Endometrial microvascular endothelial cells (primary cell): ENCODE measurements at regions not wholly inside any gene's neighbourhood (a gene's known extent, or its start where the extent isn't known, plus 50 kb on each side); places are given as distances from the start of the nearest gene placed in this dataset.
"Not testable (repeated sequence)": the region's sequence is repeated elsewhere in the genome, so short reads cannot be mapped to it uniquely, and the experiment has no call there.

Source experiments
- in situ Hi-C: cut with HindIII; loops from 2 replicates; pipeline ENCODE4 v1.10.0; 2017; ENCODE audit warnings: low sequenced_read_pairs, low pct_unique_long_range_greater_than_20kb; ENCODE audit errors: inconsistent ontology term

DNA sequence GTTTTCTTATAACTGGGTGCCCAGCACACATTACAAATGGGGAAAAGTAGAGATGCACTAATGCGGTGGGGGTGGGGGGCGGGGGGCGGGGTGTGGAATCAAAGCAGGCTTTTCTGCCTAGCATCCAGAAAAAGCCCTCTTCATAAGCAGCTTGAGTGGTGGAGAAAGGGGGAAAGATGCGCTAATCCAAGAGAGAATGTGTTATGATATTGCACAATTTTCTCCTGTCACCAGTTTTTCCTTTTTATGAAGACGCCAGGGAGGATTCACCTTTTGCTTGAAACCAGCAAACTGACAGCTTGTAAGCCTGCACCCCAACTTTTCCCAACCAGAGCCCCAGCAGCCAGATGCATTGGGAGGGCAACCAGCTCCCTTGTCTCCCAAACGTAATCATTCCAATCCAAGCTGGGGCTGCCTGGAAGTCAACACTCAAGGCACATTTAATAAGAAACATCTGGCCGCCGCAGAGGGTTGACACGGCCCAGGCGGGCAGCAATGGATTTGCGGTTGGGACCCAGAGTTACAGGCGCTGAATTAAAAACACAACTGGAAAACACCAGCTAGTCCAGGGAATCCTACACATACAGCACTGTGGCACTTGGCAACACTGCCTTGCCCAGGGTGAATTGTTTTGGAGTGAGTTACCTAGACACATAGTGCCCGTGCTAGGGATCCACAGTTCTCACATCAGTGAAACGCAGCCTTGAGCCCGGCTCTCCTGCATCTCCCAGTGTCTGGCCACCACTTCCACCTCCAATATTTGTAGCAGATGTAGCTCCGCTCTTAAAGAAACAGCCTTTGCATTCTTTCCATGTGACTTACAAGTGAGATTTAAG lies 218.5 kb upstream of the PRICKLE2 start:
- in situ Hi-C loops = no loop called here

DNA sequence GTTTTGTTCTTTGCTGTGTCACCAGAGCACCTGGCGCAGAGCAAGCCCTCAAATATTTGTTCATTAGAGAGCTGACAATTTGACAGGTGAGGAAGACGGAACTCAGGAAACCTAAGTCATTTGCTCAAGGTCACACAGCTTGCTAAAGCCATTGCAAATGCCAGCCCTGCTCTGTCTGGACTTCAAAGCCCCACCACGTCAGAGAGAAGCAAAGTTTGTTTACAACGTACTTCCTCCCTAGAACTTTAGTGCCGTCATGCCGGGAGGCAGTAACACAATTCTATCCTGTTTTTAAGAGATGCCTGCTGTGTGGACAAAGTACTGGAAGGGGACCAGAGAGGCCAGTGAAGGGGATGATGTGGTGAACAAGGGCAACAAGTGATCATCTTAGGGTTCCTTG lies 216.6 kb upstream of the PRICKLE2 start:
- in situ Hi-C loops = no loop called here

DNA sequence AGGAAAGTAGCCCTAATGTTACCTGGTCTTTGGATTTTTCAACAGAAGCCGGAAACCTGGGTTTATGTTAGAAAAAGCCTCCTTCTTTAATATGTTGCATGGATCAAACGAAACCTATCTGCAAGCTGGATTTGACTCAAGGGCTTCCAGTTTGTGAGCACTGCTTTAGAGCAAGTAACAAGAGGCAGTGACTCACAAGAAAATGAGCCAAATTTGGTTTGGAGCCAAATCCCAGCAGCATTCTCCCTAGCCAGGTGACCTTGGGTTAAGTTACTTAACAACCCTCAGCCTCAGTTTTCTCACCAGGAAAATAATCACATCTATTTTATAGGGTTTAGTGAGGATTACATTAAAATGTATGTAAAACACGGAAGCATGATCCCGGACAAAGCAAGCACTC lies 215.2 kb upstream of the PRICKLE2 start:
- in situ Hi-C loops = no loop called here

DNA sequence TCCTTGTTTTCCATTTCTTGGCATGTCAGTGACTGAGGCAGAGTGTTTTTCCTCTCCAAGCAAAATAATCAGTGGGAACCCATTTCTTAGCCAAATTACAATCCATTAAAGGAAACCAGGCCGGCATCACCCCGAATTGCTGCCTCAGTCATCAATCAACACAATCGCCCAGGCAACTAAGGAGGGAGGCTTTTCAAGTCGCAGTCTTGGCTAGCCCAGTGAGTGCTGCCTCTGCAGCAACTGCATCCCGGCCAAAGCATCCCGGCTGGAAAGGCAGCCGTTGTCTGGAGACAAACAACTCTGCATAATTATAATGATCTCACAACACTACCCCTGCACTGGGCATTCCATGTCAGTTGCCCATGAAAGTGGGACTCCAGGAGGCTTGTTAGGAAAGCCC lies 213.5 kb upstream of the PRICKLE2 start:
- in situ Hi-C loops = no loop called here

DNA sequence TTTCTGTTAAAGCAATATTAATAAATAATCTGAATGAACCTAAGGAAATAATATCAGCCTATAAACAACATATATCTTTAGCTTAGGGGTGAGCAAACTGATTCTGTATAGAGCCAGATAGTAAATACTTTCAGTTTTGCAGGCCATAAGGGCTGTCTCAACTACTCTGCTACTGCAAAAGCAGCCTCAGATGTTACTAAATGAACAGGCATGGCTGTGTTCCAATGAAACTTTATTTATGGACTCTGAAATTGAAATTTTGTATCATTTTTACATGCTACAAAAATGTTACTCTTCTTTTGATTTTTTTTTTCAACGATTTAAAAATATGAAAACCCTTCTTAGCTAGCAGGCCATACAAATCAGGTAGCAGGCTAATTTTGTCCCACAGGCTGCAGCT lies 212.8 kb upstream of the PRICKLE2 start:
- in situ Hi-C loops = no loop called here

DNA sequence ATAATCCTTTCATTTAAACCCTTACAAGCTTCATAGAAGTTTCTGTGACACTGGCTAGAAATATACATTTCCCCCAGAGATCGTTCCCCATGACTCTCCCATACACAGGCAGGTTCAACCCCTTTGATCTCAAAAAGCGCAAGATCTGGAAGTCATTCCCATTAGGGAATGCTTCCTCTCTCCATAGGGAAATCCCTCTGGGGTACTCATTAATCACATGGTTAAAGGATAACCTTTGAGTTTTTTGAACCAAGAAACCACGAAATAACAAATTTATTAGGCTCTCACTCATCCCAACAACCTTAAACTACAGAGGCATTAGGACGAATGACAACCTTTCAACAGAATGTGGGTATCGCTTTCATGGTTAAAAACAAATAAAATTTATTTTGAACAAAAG lies 211.9 kb upstream of the PRICKLE2 start:
- in situ Hi-C loops = no loop called here

DNA sequence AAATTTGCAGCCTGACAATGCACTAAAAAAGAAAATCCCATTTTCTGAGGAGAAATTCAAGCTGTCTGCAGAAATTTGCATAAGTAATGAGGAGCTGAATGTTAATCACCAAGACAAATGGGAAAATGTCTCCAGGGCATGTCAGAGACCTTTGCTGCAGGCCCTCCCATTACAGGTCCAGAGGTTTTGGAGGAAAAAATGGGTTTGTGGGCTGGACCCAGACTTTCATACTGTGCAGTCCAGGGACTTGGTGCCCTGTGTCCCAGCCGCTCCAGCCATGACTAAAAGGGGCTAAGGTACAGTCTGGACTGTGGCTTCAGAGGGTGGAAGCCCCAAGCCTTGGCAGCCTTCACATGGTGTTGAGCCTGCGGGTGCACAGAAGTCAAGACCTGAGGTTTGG lies 209.8 kb upstream of the PRICKLE2 start:
- in situ Hi-C loops = not testable (repeated sequence)

DNA sequence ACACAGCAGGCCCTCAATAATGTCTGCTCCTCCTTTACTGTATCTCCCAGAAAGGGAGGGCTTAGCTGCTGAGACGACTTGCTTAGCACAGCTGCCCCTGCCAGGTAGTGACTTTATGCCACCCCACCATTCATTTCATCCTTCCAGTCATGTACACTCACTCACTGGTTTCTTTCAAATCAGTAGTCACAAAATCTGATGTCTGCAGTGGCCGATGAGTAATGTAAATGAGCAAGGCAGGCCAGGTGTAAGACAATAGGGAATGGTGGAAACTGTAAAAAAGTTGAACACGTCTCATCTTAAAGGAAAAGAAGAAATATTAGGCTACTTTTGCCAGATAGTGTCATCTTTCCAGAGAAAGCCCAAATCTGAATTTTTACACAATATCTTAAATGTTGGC lies 207.6 kb upstream of the PRICKLE2 start:
- in situ Hi-C loops = no loop called here

DNA sequence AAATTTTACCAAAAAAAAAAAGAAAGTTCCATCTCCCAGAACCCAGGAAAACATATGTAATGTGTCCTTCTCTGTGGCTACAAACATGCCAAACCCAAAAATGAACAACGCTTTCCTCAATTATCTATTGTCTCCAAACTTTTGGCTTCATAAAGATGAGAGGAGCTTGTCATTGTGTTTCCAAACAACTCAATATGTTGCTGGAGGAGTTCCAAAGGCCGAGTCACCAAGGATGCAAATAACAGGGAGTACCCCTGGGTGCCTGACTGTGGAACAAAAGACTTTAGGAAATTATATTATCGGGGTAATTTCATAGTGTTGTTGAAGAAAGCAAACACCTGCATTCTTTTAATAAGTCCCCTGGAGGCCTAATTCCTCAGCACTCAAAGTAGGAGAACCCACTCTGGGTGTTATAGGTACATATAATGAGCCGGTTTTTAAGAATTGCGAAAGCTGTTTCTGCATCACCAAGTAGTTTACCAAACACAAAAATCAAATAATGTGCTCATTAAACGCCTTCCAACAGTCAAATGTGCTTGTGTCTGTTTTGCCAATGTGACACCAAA lies 206.3 kb upstream of the PRICKLE2 start:
- in situ Hi-C loops = no loop called here

DNA sequence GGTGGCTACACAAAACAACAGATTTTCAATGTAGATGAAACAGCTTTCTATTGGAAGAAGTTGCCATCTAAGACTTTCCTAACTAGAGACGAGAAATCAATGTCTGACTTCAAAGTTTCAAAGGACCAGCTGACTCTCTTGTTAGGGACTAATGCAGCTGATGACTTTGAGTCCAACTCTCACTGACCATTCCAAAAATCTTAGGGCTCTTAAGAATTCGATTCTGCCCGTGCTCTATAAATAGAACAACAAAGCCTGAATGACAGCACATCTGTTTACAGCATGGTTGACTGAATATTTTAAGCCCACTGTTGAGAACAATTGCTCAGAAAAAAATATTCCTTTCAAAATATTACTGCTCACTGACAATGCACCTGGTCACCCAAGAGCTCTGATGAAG lies 202.4 kb upstream of the PRICKLE2 start:
- in situ Hi-C loops = no loop called here

DNA sequence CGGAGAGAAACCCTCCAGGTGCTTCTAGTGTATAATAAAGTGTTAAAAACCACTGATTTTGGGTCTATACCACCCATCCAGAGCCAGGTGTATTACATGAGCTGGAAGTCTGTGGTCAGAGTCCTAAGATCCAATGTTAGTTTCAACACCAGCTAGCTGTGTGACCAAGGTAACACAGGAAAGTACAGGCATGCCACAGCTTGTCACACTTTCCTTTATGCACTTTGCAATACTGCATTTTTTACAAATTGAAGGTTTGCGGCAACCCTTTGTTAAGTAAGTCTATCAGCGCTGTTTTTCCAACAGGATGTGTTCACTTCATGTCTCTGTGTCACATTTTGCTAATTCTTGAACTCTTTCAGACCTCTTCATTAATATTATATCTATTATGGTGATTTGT lies 201.3 kb upstream of the PRICKLE2 start:
- in situ Hi-C loops = no loop called here

DNA sequence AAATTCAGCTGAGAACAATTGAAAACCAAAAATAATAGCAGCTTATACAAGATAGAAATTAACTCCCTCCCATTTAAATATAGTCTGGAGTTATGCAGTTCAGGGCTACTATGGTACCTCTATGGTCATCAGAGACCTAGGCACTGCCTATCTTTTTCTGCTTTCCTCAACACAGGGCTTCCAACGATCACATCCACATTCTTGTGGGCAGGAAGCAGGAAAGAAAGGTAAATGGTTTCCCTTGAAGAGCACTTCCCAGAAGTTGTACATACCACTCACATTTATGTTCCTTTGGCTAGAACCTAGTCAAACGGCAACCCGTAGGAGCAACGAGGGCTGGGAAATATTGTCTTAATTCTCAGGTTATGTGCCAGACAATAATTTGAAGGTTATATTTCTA lies 197.7 kb upstream of the PRICKLE2 start:
- in situ Hi-C loops = no loop called here

DNA sequence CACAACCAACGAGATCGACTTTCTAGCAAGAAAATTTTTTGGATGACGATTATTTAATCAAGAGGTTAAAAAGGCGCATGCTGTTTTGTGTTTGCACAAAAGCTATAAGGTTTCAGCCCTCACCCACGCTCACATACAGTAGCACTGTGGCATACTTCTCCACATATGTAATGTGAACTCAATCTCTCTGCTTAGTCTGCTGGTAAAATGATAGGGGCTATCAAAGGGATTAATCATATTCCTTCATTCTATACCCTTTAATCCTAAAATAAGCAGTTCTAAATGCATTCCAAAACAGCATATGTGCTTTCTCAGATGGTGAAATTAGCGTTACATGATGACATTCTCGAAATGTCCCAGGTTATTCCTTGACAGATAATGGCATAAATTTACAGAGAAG lies 196.9 kb upstream of the PRICKLE2 start:
- in situ Hi-C loops = no loop called here

DNA sequence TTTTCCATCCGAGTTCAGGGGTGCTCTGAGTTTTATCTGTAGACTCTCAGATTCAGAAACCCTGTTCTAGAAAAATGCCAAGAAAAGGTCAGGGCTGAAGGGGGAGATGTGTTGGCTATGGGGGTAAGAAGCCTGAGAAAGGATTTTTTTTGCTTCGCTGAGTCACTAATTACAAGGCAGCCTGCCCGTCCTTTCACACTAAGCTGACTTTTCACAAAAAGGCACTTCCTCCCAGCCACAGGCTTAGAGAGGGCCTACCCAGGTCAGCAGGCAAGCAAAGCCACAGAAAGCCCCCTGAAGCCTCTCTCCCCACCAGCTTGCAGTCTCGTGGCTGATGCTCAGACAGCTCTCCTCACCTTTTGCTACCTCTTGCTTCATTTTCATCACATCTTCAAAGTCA lies 192.6 kb upstream of the PRICKLE2 start:
- in situ Hi-C loops = no loop called here

DNA sequence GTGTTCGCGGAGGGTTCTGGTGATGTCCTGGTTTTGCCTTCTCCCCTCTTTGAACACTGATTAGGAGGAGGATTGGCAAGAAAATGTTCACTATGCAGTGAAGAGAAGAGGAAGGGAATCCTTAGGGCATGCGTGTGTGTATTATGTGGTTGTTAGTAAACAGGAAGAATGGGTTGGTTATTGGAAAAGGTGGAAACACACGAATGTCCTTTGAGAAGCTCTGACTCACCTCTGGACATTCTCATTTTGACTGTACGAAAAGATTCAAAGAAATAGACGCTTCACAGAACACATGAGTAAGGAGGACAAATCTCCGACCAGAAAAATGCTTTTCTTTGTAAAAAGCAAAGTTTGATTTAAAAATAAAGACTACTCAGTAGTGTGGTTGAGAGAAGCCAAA lies 188.8 kb upstream of the PRICKLE2 start:
- in situ Hi-C loops = no loop called here

DNA sequence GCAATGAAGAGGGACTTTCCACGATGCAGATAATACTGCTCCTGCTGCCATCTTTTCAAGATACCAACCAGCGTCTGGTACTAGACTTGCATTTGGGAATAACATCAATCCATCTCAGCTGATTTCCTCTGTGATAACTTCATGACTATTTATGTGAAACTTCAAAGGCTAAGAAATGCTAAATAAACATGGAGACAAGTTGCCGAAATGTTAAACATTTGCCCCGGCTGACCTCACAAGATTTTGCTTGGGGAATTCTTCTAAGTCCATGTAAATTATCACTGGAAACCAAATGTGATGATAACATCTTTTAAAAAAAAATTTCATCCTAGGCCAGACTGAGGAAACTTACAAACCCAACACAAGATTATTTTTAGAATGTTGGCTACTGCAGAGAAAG lies 185.8 kb upstream of the PRICKLE2 start:
- in situ Hi-C loops = no loop called here

DNA sequence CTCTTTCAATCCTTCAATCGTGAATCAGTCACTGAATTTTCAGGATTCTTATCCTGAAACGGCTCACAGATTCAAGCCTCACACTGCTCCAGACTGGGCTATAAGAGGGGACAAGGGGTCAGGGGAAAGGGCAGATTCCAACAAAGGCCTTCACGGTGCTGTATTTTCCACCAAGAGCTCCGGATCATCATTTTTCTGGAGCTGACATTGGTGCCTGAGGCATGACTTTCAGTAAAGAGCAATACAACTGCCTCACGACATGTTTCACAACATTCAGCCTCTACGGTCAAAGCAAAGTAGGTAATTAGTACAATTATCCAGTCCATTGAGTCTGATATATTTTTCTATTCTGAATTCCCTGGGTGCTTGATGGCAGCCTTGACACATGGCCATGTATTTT lies 185.0 kb upstream of the PRICKLE2 start:
- in situ Hi-C loops = no loop called here

DNA sequence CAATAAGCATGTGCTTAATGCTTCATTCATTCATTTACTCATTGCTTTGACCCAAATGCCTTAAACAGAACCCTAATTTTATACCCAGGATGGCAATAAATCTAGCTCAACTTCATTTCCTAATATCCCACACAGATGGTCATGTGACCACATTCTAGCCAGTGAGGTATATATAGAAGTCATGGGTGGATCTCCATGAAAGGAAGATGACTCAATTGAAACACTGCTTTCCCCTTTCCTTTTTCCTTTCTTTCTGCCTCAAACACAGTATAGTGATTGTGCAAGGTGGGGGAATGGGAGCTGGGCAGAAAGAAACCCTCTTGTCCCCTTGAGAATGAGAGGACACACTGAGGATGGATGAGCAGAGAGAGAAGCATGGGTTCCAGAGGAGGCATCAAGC lies 183.5 kb upstream of the PRICKLE2 start:
- in situ Hi-C loops = no loop called here

DNA sequence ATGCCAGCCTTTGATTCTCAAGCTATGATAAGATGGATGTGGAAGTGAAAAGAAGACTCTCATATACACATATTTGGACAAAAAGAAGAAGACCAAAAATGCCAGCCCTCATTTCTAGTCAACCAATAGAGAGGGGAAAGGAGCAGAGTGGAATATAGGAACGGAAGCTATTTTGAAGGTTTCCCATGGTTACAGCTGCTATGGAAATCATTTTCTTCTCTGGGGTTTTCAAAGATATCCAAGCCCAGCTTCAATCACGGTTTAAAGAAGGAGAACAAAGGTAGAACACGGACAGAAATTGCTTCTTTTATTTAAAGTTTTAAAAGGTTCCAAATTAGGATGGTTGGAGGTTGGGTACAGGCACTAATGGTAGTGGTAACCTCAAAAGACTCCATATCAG lies 181.0 kb upstream of the PRICKLE2 start:
- in situ Hi-C loops = no loop called here

DNA sequence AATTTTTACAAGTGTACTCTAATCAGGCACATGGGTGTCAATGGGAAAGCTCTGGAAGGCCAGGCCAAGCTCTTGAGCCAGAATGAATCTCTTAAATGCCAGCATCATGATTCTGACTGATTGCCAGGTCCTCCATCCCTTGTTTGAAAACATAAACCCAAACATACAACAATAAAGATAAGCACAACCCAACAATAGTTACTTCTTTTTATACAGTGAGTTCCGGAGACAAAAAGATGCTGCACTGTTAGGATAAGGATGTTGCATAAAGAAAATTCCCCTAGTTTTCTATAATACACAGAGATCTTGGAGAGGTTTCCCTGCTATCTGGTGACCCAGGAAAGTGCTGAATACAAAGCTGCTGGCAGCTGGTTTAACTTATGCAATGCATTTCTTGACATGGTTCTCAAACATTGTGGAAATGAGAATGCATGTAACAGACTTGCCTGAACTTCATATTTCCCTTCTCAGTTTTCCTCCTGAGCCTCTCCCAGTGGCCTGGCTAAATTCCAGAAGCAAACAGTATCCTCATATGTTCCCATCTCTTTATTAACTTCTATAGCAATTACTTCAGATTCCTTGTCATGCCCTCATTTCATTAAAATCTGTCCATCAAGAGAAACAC lies 180.1 kb upstream of the PRICKLE2 start:
- in situ Hi-C loops = no loop called here
